GM15510 (cell line): ENCODE measurements at regions not wholly inside any gene's neighbourhood (a gene's known extent, or its start where the extent isn't known, plus 50 kb on each side); places are given as distances from the start of the nearest gene placed in this dataset.

Experiments used
- POLR2A ChIP-seq: IDR thresholded peaks from 3 replicates; pipeline ENCODE4 v1.6.1; 2011; ENCODE audit warnings: borderline replicate concordance; ENCODE audit not compliant: insufficient read length; ENCODE audit errors: extremely low read depth

DNA sequence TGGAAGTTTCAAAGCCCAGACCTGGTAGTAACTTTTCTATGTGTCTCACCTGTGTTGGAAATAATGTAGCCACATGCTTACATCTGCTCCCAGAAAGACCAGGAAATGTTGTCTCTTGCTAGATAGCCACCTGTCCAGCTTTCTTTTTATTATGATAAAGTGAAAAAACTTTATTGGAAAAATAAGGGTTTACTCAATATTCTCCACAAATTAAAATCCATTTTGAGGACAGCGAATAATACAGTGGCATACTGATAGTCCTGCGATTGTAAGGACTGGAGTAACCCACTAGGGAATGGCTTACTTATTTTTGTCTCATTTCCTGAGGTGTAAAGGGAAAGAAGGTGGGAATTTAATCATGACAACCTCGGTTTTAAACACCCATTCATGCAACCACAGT lies 100.1 kb downstream of the HFE start:
- no peak for TF ChIP-seq POLR2A

DNA sequence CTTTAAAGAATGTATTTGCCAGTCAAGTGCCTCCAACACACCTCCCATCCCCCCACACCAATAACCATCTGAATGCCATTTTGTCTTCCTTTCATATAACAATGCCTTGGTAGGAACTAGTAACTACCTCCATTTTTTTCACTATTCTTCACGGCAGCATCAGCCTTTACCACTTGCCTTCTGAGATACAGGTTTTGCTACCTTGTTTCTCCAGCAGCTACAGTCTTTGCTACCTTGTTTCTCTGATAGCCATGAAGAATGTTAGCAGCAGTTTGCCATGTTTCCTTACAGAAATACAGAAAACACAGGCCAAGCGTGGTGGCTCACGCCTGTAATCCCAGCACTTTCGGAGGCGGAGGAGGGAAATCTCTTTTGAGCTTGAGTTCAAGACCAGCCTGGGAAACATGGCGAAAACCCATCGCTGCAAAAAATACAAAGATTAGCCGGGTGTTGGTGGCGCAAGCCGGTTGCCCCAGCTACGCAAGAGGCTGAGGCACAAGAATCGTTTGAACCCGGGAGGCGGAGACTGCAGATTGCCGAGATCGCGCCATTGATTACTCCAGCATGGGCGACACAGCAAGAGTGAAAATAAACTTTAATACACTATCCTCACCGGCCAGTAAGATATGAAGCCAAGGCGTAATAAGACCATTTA lies 100.9 kb downstream of the HFE start:
- no peak for TF ChIP-seq POLR2A

DNA sequence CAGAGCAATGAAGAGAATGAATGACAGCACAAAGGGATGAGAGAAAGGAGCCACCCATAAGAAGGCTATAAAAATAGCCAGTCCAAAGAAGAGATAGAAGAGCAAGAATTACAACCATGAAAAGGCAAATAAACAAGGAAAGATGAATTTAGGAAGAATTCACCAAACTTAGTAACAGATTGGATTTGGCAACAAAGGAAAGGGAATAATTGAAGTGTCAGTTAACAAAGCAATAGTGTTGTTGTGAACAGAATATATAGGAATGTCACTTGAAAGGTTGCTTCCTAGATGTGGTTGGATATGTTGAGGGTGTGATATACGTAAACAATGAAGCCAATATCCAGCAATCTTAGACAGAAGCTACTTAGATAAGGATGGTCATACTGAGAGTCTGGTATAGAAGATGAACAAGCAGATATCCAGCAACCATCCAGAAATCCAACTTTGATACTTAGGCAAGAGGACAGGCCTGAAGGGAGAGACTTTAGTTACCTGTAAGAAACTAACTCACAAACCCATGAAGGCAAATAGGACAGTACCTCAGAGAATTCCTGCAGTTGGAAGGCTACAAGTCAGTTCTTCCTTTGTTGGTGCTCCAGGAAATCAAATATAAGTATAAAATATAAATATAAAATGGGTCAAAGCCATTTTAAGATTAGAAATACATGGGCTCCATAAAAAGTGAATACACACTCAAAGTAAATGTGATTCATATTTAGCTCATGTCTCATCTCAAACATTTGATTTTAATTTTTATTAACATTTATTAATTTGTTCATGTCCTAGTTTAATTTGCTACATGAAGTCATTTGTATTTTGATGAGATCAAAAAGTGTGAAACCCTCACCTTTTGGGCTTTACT lies 106.5 kb downstream of the HFE start:
- no peak for TF ChIP-seq POLR2A

DNA sequence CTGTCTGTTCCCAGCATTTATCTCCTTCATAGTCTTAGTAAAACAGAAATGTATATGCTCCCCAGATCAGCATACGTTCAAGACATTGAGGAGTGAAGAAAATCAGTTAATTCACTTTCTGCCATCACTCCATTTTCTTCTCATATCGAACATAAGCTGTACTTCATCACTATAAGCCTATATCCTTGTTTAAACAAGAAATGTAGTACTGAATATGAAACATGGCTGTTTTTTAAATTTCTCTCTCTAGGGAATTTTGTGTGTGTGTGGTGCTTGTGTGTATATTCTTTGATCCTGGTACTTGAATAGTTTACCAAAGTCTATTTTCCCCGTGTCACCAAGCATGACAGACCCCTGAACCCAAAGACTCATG lies 107.1 kb downstream of the HFE start:
- no peak for TF ChIP-seq POLR2A

DNA sequence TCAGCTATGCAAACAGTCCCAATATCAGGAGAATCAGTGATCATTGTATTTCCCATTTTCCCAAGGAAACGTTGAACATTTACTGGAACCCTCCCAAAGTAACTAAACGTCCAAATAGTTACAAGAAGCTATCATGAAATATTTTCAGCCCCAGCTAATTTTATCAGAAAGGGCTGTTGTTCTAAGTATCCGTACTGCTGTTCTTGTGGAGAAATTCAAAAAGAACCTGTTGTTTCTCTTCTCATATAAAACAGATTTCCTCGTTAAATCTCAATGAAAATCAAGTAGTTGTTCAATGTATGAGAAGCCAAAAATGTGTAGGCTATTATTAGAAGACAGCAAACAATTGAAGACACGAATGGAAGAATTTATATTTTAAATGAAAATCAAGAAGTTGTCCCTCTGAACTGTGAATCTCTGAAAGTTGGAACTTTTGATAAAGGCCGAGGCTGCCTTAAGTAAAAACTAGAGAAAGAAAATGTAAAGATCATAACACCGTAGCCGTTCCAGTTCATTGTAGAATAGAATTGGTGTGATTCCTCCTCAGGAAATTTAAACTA lies 107.7 kb downstream of the HFE start:
- TF ChIP-seq POLR2A = no peak

DNA sequence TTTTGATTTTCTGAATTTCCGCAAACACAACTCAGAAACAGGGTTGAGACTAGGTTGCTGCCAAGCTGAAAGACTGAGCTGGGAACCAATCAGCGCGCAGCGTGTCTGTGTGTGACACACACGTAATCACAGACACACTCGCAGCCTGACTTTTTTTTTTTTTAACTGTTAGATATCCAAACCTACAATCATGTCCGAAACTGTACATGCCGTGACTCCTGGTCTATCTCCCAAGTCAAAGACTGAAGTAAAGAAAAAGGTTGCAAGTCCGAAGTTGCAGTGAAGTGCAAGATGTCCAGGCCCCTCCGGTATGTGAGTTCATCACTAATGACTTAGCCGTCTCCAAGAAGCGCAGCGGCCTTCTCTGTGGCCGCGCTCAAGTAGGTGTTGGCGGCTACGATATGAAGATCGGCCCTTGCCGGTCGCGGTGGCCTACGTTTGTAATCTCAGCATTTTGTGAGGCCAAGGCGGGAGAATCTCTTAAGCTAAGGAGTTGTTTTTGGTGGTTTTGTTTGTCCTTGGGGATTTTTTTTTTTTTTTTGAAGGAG lies 108.2 kb downstream of the HFE start:
- TF ChIP-seq POLR2A = peak; percentile 50

DNA sequence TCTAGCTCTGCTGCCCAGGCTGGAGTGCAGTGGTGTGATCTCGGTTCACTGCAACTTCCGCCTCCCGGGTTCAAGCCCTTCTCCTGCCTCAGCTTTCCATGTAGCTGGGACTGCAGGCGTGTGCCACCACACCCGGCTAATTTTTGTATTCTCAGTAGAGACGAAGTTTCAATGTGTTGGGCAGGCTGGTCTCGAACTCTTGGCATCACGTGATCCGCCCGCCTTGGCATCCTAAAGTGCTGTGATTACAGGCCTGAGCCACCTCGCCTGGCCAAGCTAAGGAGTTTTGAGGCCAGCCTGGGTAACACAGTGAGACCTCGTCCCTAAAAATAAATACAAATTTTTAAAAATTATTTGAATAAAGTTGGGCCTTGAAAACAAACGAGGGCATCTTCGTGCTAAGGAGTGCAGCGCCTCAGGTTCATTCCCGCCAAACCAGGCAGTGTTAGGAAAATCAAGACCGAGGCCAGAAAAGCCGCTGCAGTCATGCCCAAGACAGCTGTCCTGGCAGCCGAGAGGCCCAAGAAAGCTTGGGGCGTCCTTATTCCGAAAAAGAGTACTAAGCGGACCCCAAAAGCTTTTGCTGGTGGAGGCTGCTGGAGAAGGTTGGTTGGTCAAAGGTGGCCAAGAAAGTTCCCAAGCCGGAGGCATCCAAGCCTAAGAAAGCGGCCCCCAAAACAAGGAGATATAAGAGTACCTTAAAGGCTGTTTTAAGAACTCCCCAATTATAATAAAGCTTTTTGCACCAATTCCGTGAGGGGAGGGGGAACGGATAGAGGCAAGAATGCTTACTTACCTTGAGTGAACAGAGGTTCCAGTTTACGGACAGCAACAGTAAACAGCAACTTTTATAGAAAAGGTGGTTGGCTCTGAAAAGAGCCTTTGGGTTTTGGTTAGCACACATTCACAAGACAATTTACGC lies 109.0 kb downstream of the HFE start:
- TF ChIP-seq POLR2A = no peak

DNA sequence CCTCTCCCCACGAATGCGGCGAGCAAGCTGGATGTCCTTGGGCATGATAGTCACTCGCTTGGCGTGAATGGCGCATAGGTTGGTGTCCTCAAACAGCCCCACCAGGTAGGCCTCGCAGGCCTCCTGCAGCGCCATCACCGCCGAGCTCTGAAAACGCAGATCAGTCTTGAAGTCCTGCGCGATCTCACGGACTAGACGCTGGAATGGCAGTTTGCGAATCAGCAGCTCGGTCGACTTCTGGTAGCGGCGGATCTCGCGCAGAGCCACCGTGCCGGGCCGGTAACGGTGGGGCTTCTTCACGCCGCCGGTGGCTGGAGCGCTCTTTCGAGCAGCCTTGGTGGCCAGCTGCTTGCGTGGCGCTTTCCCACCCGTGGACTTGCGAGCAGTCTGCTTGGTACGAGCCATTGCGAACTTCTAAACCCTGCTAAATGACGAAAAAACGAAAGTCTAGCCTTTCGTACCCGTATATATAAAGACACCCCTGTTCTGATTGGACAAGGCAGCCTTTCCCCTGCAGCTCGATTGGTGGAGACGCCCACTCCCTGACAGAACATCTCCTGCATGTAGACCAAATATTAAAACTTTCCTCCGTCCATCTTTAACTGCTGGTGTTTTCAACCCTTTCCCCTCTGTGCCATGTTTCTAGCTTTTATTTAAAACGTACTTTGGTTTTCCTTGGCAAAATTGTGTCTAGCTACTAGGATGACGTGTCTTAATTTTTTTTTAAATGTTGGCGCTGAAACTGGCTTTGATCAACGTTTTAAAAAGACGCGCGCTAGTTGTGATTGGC lies 109.8 kb downstream of the HFE start:
- peak; percentile 100 for TF ChIP-seq POLR2A

DNA sequence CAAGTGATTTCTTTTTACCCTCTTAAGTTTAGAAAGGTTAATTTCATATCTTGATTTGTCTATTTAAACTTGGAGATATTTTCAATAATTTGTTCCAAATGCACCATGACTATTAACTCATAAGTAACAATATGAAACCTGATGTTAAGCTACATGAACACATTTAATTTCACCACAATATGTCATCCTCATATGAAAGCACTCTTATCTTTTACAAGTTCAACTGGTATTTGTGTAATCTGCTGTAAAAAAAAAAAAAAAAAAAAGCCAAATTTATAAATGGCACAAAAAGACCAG lies 110.4 kb downstream of the HFE start:
- TF ChIP-seq POLR2A = no peak

DNA sequence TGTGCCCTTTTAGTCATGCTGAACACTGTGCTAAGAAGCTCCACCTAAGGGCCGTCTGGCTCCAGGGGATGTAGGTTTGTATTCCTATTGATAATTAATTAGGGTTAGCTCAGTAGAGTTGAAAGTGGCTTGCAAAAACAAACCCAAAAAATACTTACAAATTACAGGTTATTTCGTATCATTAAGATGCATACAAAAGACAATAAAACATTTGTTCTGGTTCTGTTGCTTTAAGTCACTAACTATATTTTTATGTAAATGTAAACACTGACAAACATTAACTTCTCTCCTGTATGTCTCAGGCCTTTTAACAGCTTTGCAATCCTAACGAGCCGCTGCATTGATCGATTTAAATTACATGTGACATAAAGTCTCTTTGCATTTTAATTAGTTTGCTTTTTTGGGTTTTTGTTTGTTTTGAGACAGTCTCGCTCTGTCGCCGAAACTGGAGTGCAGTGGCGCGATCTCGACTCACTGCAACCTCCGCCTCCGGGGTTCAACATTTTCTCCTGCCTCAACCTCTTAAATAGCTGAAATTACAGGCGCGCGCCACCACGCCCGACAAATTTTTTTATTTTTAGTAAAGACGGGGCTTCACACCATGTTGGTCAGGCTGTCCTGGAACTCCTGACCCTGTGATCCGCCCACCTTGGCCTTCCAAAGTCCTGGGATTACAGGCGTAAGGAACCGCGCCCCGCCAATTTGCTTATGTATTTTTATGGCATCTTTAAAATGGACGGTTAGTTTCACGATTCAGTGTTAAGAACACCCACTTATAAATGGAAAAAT lies 110.9 kb downstream of the HFE start:
- TF ChIP-seq POLR2A = peak; percentile 61

DNA sequence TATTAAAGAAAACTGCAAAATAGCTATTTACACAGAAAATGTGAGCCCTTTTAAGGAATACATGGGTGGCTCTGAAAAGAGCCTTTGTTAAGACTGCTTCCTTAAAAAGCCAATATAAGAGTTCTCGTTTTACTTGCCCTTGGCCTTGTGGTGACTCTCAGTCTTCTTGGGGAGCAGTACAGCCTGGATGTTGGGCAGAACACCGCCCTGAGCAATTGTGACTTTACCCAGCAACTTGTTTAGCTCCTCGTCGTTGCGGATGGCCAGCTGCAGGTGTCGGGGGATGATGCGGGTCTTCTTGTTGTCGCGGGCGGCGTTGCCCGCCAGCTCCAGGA lies 111.5 kb downstream of the HFE start:
- TF ChIP-seq POLR2A = no peak

DNA sequence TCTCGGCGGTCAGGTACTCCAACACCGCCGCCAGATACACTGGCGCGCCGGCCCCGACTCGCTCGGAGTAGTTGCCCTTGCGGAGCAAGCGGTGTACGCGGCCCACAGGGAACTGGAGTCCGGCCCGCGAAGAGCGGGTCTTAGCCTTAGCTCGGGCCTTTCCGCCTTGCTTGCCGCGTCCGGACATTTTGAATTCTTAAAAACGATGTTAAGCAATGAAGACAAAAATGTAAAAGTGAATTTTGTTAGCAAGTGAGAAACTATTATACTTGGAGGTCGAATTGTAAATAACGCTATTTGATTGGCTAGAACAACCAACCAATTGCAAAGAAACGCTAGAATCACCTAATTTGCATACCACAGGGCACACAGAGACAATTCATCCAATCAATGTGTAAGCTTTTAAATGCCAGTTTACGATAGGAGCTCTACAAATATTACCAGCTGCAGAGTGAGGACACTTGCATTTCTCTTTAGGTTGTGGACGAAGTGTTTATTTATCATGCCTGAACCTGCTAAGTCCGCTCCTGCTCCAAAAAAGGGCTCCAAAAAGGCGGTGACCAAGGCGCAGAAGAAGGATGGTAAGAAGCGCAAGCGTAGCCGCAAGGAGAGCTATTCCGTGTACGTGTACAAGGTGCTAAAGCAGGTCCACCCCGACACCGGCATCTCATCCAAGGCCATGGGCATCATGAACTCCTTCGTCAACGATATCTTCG lies 112.0 kb downstream of the HFE start:
- peak; percentile 93 for TF ChIP-seq POLR2A
